GM12878 (cell line): ENCODE measurements at regions not wholly inside any gene's neighbourhood (a gene's known extent, or its start where the extent isn't known, plus 50 kb on each side); places are given as distances from the start of the nearest gene placed in this dataset.

Experiments
- ATAC-seq: fragments of 200-7000 bp; cut with Tn5 transposase; 3 replicates; pipeline ENCODE4 v1.9.1; 2020; ENCODE audit warnings: mild to moderate bottlenecking, moderate library complexity
- BruUV-seq: library from RNA; stranded (reverse); fragments of 400-500 nt; replicated peaks from 2 replicates; lab custom pipeline; 2021; lab: Mats Ljungman, UMichigan
- CTCF ChIA-PET: fragments of 300-600 bp; sonication (Branson Sonifier 250); formaldehyde crosslinking; extraction: SDS; loops from one replicate; lab custom pipeline; 2021; ENCODE audit warnings: inconsistent platforms; lab: Yijun Ruan, JAX
- POLR2A ChIA-PET: fragments of 350-600 bp; formaldehyde crosslinking; extraction: SDS; loops from one replicate; lab custom pipeline; 2021; ENCODE audit warnings: inconsistent platforms; lab: Charles Lee
- RAD21 ChIA-PET: fragments of 300-600 bp; sonication (Branson Sonifier 250); formaldehyde crosslinking; loops from one replicate; lab custom pipeline; 2023; ENCODE audit warnings: antibody characterized with exemption; ENCODE audit not compliant: unreplicated experiment; lab: Charles Lee
- SMC1A ChIA-PET: fragments of 300-600 bp; sonication (Branson Sonifier 250); formaldehyde crosslinking; loops from one replicate; lab custom pipeline; 2023; ENCODE audit not compliant: unreplicated experiment, uncharacterized antibody; lab: Charles Lee
- DNase-seq: peaks from one replicate; pipeline ENCODE4 v3.0.0-alpha.2; 2011; ENCODE audit warnings: low read depth, low spot score
- FAIRE-seq: peaks from 3 replicates; lab custom pipeline; 2011; peaks lifted over from hg19 to GRCh38; lab: Jason Lieb, UNC
- H2AFZ ChIP-seq: 2 replicates; pipeline ENCODE4 v1.6.0; 2011; ENCODE audit warnings: low read depth, low read length, control low read depth; ENCODE audit not compliant: control insufficient read depth
- H3K27ac ChIP-seq: 2 replicates; pipeline ENCODE4 v1.5.1; 2011; ENCODE audit warnings: control low read depth; ENCODE audit not compliant: control insufficient read depth, insufficient read depth
- H3K27me3 ChIP-seq, 2 experiments: replicated peaks in 1 of 2; 2 replicates each; pipeline versions ENCODE4 v1.6.0 to v1.6.1; 2011; ENCODE audit warnings: low read length in 1 of 2; ENCODE audit not compliant: control insufficient read depth in 2 of 2, insufficient read depth in 2 of 2
- H3K36me3 ChIP-seq, 2 experiments: 2 replicates each; pipeline ENCODE4 v1.5.1; 2011; ENCODE audit warnings: low read length in 1 of 2; ENCODE audit not compliant: control insufficient read depth in 2 of 2, insufficient read depth in 2 of 2
- H3K4me1 ChIP-seq: 2 replicates; pipeline ENCODE4 v1.6.1; 2011; ENCODE audit warnings: mild to moderate bottlenecking, low read length, moderate library complexity, mixed read lengths; ENCODE audit not compliant: control insufficient read depth, insufficient read depth
- H3K4me2 ChIP-seq: 2 replicates; pipeline ENCODE4 v1.6.0; 2011; ENCODE audit warnings: control low read depth; ENCODE audit not compliant: control insufficient read depth, insufficient read depth
- H3K4me3 ChIP-seq: fragments of 200-600 bp; sonication (generic); 2 replicates; pipeline ENCODE4 v1.5.1; 2016
- H3K79me2 ChIP-seq: 2 replicates; pipeline ENCODE4 v1.6.0; 2011; ENCODE audit warnings: low read length; ENCODE audit not compliant: control insufficient read depth, insufficient read depth
- H3K9ac ChIP-seq: 2 replicates; pipeline ENCODE4 v1.8.0; 2011; ENCODE audit warnings: low read length, control low read depth, mixed read lengths; ENCODE audit not compliant: control insufficient read depth, insufficient read depth
- H3K9me3 ChIP-seq: replicated peaks from 3 replicates; pipeline ENCODE4 v1.5.1; 2011; ENCODE audit warnings: mild to moderate bottlenecking, low read length; ENCODE audit not compliant: control insufficient read depth, insufficient read depth
- H4K20me1 ChIP-seq: 2 replicates; pipeline ENCODE4 v1.6.0; 2011; ENCODE audit not compliant: control insufficient read depth, insufficient read depth
- ATF3 ChIP-seq: IDR thresholded peaks from 2 replicates; pipeline ENCODE4 v1.6.1; 2011; ENCODE audit warnings: low read depth, mild to moderate bottlenecking, low read length, moderate library complexity, borderline replicate concordance; ENCODE audit errors: extremely low read depth
- CHD1 ChIP-seq: IDR thresholded peaks from 2 replicates; pipeline ENCODE4 v1.6.1; 2012; ENCODE audit warnings: low read depth, low read length, improper control_type of control experiment
- ESRRA ChIP-seq: IDR thresholded peaks from 2 replicates; pipeline ENCODE4 v1.6.1; 2012; ENCODE audit warnings: mild to moderate bottlenecking, low read length, improper control_type of control experiment
- KLF5 ChIP-seq: fragments of 450-650 bp; IDR thresholded peaks from 2 replicates; pipeline ENCODE4 v1.6.1; 2014; ENCODE audit warnings: mild to moderate bottlenecking; ENCODE audit not compliant: partially characterized antibody
- MTA2 ChIP-seq: fragments of 450-650 bp; IDR thresholded peaks from 2 replicates; pipeline ENCODE4 v1.6.1; 2016; ENCODE audit warnings: low read depth, mild to moderate bottlenecking, moderate library complexity
- SIN3A ChIP-seq: IDR thresholded peaks from 2 replicates; pipeline ENCODE4 v1.6.1; 2012; ENCODE audit warnings: low read depth, low read length, improper control_type of control experiment
- SKIL ChIP-seq: fragments of 450-650 bp; IDR thresholded peaks from 2 replicates; pipeline ENCODE4 v1.6.1; 2017; ENCODE audit warnings: mild to moderate bottlenecking, low read depth, inconsistent platforms; ENCODE audit not compliant: poor library complexity, severe bottlenecking
- STAT3 ChIP-seq: IDR thresholded peaks from 2 replicates; pipeline ENCODE4 v1.6.1; 2011; ENCODE audit warnings: low read depth, low read length, improper control_type of control experiment
- ZNF384 ChIP-seq: IDR thresholded peaks from 2 replicates; pipeline ENCODE4 v1.6.1; 2012; ENCODE audit warnings: low read depth, mild to moderate bottlenecking, low read length, improper control_type of control experiment, borderline replicate concordance
- in situ Hi-C: fragments of 300-500 bp; cut with MboI; formaldehyde crosslinking; loops from 9 replicates; pipeline ENCODE4 v1.14.3; 2018; ENCODE audit warnings: mixed read lengths
- intact Hi-C: fragments of 100-400 bp; cut with micrococcal nuclease; formaldehyde crosslinking; loops from one replicate; pipeline ENCODE4 v1.14.2; 2022; ENCODE audit not compliant: unreplicated experiment
- TF ChIP-seq, protein P1 (sequence below): fragments of 450-650 bp; IDR thresholded peaks from 2 replicates; pipeline ENCODE4 v1.6.1; 2016; ENCODE audit warnings: mild to moderate bottlenecking
- TF ChIP-seq, protein P2 (sequence below): IDR thresholded peaks from 2 replicates; pipeline ENCODE4 v1.6.1; 2011; ENCODE audit warnings: borderline replicate concordance, low read depth, mild to moderate bottlenecking, moderate library complexity, mixed read lengths, low read length; ENCODE audit not compliant: insufficient read depth; ENCODE audit errors: extremely low read length

GRCh38 chr12:113604666-113605065 is 133.0 kb upstream of the LHX5 start:
- H3K9ac ChIP-seq, result no peak overlapping the region
- ChIA-PET CTCF (no interaction called here), POLR2A (no interaction called here), SMC1A (no interaction called here), RAD21 (no interaction called here)
- H3K27ac ChIP-seq, result no peak overlapping the region
- in situ Hi-C loops (no loop called here), intact Hi-C loops (no loop called here)
- no peaks in the 10 kb centered on the region for H4K20me1 ChIP-seq
- no peaks in the 10 kb centered on the region for H3K9me3 ChIP-seq
- BruUV-seq, result no TSS peak
- no peaks in the 10 kb centered on the region for H3K4me1 ChIP-seq
- no peak overlapping the region for H2AFZ ChIP-seq
- ATAC-seq, result no peak
- DNase-seq, result no peak
- no peak overlapping the region for H3K4me3 ChIP-seq
- no peaks in the 10 kb centered on the region for H3K36me3 ChIP-seq
- no peak overlapping the region for H3K4me2 ChIP-seq
- H3K79me2 ChIP-seq, result no peaks in the 10 kb centered on the region
- H3K27me3 ChIP-seq, result no peaks in the 10 kb centered on the region; a peak in 2 of 4 replicates
- TF ChIP-seq SKIL, result no peak
- TF ChIP-seq, protein P1, sequence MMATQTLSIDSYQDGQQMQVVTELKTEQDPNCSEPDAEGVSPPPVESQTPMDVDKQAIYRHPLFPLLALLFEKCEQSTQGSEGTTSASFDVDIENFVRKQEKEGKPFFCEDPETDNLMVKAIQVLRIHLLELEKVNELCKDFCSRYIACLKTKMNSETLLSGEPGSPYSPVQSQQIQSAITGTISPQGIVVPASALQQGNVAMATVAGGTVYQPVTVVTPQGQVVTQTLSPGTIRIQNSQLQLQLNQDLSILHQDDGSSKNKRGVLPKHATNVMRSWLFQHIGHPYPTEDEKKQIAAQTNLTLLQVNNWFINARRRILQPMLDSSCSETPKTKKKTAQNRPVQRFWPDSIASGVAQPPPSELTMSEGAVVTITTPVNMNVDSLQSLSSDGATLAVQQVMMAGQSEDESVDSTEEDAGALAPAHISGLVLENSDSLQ, result no peak
- no peak for TF ChIP-seq ESRRA
- TF ChIP-seq ZNF384, result no peak
- no peak for TF ChIP-seq MTA2
- no peak for TF ChIP-seq STAT3
- no peak for TF ChIP-seq CHD1
- TF ChIP-seq ATF3, result no peak
- TF ChIP-seq, protein P2, sequence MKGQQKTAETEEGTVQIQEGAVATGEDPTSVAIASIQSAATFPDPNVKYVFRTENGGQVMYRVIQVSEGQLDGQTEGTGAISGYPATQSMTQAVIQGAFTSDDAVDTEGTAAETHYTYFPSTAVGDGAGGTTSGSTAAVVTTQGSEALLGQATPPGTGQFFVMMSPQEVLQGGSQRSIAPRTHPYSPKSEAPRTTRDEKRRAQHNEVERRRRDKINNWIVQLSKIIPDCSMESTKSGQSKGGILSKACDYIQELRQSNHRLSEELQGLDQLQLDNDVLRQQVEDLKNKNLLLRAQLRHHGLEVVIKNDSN, result no peak
- no peak for TF ChIP-seq KLF5
- no peak for TF ChIP-seq SIN3A
- FAIRE-seq, result no peak
